K562 (cell line): ENCODE measurements at regions not wholly inside any gene's neighbourhood (a gene's known extent, or its start where the extent isn't known, plus 50 kb on each side); places are given as distances from the start of the nearest gene placed in this dataset.

Source experiments
- ATAC-seq: fragments of 200-7000 bp; cut with Tn5 transposase; 3 replicates; pipeline ENCODE4 v1.9.1; 2020; ENCODE audit warnings: moderate library complexity
- BruUV-seq: library from RNA; stranded (reverse); fragments of 400-500 nt; replicated peaks from 2 replicates; lab custom pipeline; 2021; lab: Mats Ljungman, UMichigan
- CTCF ChIA-PET: fragments of 300-600 bp; formaldehyde crosslinking; extraction: SDS; loops from one replicate; lab custom pipeline; 2021; ENCODE audit warnings: low intra/inter-chr PET ratio; lab: Yijun Ruan, JAX
- POLR2A ChIA-PET: fragments of 300-600, 350-650 bp; sonication (Branson Sonifier 250); formaldehyde crosslinking; extraction: SDS; loops from one replicate; lab custom pipeline; 2021; ENCODE audit warnings: antibody characterized with exemption, inconsistent platforms; lab: Yijun Ruan, JAX
- DNase-seq, 4 experiments: peaks; one replicate each; pipeline versions ENCODE4 v3.0.0 to v3.0.0-alpha.2; 2011 to 2018; ENCODE audit warnings: low spot score in 3 of 4, mixed read lengths in 3 of 4; ENCODE audit errors: extremely low read depth in 1 of 4
- FAIRE-seq: peaks from 2 replicates; lab custom pipeline; 2011; peaks lifted over from hg19 to GRCh38; lab: Jason Lieb, UNC
- H2AFZ ChIP-seq: 2 replicates; pipeline ENCODE4 v1.6.0; 2011; ENCODE audit warnings: low read depth, low read length, control low read depth, inconsistent platforms
- H3K27ac ChIP-seq: fragments of 200-600 bp; 3 replicates; pipeline ENCODE4 v1.8.0; 2011; ENCODE audit warnings: low read depth, mild to moderate bottlenecking, control low read depth, inconsistent platforms, low read length, moderate library complexity, mixed read lengths; ENCODE audit errors: extremely low read depth
- H3K27me3 ChIP-seq, 2 experiments: fragments of 300-600 bp in 1 of 2; 2 replicates in 1 of 2; 3 replicates in 1 of 2; pipeline versions ENCODE4 v1.6.0 to v1.8.0; 2011; ENCODE audit warnings: inconsistent platforms in 2 of 2, low read length in 2 of 2, mild to moderate bottlenecking in 1 of 2, mixed read lengths in 1 of 2, moderate library complexity in 1 of 2; ENCODE audit not compliant: control insufficient read depth in 2 of 2, insufficient read depth in 2 of 2
- H3K36me3 ChIP-seq: fragments of 300-600 bp; 3 replicates; pipeline ENCODE4 v1.8.0; 2011; ENCODE audit warnings: mild to moderate bottlenecking, low read length, inconsistent platforms; ENCODE audit not compliant: control insufficient read depth, insufficient read depth
- H3K4me1 ChIP-seq, 2 experiments: fragments of 200-600 bp in 1 of 2; replicated peaks in 1 of 2; 2 replicates in 1 of 2; 3 replicates in 1 of 2; pipeline versions ENCODE4 v1.5.1 to v1.8.0; 2011; ENCODE audit warnings: inconsistent platforms in 2 of 2, low read length in 2 of 2, mild to moderate bottlenecking in 1 of 2, mixed read lengths in 1 of 2, moderate library complexity in 1 of 2; ENCODE audit not compliant: control insufficient read depth in 2 of 2, insufficient read depth in 2 of 2
- H3K4me2 ChIP-seq: 2 replicates; pipeline ENCODE4 v1.6.1; 2011; ENCODE audit warnings: low read length, control low read depth, inconsistent platforms, mixed read lengths; ENCODE audit not compliant: insufficient read depth
- H3K4me3 ChIP-seq: fragments of 200-600 bp; sonication (generic), shearing (Covaris generic); 2 replicates; pipeline ENCODE4 v1.5.1; 2016; ENCODE audit warnings: control low read depth, inconsistent platforms
- H3K79me2 ChIP-seq: fragments of 200-600 bp; 3 replicates; pipeline ENCODE4 v1.8.0; 2011; ENCODE audit warnings: low read length, inconsistent platforms; ENCODE audit not compliant: control insufficient read depth, insufficient read depth
- H3K9ac ChIP-seq, 2 experiments: 2 replicates each; pipeline versions ENCODE4 v1.6.0 to v1.6.1; 2011; ENCODE audit warnings: low read depth in 2 of 2, low read length in 2 of 2, control low read depth in 1 of 2, inconsistent platforms in 1 of 2, mild to moderate bottlenecking in 1 of 2, mixed read lengths in 1 of 2; ENCODE audit not compliant: insufficient read depth in 1 of 2
- H3K9me1 ChIP-seq: one replicate; pipeline ENCODE4 v1.6.0; 2011; ENCODE audit warnings: inconsistent platforms, mild to moderate bottlenecking, low read length, moderate library complexity; ENCODE audit not compliant: control insufficient read depth, insufficient read depth
- H3K9me3 ChIP-seq: replicated peaks from 2 replicates; pipeline ENCODE4 v1.5.1; 2011; ENCODE audit warnings: low read depth, low read length, inconsistent platforms; ENCODE audit not compliant: control insufficient read depth, insufficient read depth
- H4K20me1 ChIP-seq: replicated peaks from 2 replicates; pipeline ENCODE4 v1.6.1; 2011; ENCODE audit warnings: low read length, inconsistent platforms, mixed read lengths; ENCODE audit not compliant: control insufficient read depth, insufficient read depth
- FOSL1 ChIP-seq: fragments of 200-800 bp; sonication (Bioruptor generic); conservative IDR thresholded peaks from 2 replicates; pipeline ENCODE4 v1.6.1; 2016; ENCODE audit warnings: missing genetic modification characterization, missing compliant biosample characterization
- NFATC3 ChIP-seq: fragments of 450-650 bp; IDR thresholded peaks from 2 replicates; pipeline ENCODE4 v1.6.1; 2017; ENCODE audit warnings: mild to moderate bottlenecking
- SMARCA5 ChIP-seq: fragments of 450-650 bp; IDR thresholded peaks from 2 replicates; pipeline ENCODE4 v1.6.1; 2016
- ZBTB8A ChIP-seq: fragments of 450-650 bp; IDR thresholded peaks from 2 replicates; pipeline ENCODE4 v1.6.1; 2018; ENCODE audit warnings: mild to moderate bottlenecking, moderate library complexity; ENCODE audit not compliant: partially characterized antibody
- ZNF830 ChIP-seq: fragments of 250-450 bp; sonication (Bioruptor Pico); IDR thresholded peaks from 2 replicates; pipeline ENCODE4 v1.5.0; 2021; ENCODE audit warnings: mild to moderate bottlenecking
- WGBS: fragments of 100-300 bp; shearing (Covaris generic); methylation state at CpG from one replicate; pipeline ENCODE4 v1.1.6; 2016; ENCODE audit warnings: low coverage, mixed read lengths; ENCODE audit not compliant: insufficient coverage; ENCODE audit errors: missing lambda C conversion rate; 5-methylcytosine and 5-hydroxymethylcytosine counted together
- in situ Hi-C: fragments of 300-500 bp; cut with MboI; formaldehyde crosslinking; loops from 4 replicates; pipeline ENCODE4 v1.15.0; 2018; ENCODE audit warnings: inconsistent platforms, mixed read lengths
- intact Hi-C: fragments of 100-400 bp; cut with micrococcal nuclease; formaldehyde crosslinking; loops from 2 replicates; pipeline ENCODE4 v1.14.2; 2022
- TF ChIP-seq, protein P1 (sequence below), 2 experiments: IDR thresholded peaks; 2 replicates each; pipeline ENCODE4 v1.6.1; 2012; ENCODE audit warnings: improper control_type of control experiment in 2 of 2, low read depth in 2 of 2, low read length in 2 of 2, borderline replicate concordance in 1 of 2
- TF ChIP-seq, protein P2 (sequence below): fragments of 450-650 bp; formaldehyde crosslinking; IDR thresholded peaks from 2 replicates; pipeline ENCODE4 v1.4.0; 2022; ENCODE audit warnings: missing genetic modification characterization
- TF ChIP-seq, protein P3 (sequence below): IDR thresholded peaks from 2 replicates; pipeline ENCODE4 v1.6.1; 2011; ENCODE audit not compliant: insufficient read length; ENCODE audit errors: extremely low read depth
- TF ChIP-seq, protein P4 (sequence below), 2 experiments: fragments of 450-650 bp; conservative IDR thresholded peaks; 2 replicates each; pipeline ENCODE4 v1.6.1; 2017; ENCODE audit warnings: mild to moderate bottlenecking in 2 of 2, moderate library complexity in 2 of 2

DNA sequence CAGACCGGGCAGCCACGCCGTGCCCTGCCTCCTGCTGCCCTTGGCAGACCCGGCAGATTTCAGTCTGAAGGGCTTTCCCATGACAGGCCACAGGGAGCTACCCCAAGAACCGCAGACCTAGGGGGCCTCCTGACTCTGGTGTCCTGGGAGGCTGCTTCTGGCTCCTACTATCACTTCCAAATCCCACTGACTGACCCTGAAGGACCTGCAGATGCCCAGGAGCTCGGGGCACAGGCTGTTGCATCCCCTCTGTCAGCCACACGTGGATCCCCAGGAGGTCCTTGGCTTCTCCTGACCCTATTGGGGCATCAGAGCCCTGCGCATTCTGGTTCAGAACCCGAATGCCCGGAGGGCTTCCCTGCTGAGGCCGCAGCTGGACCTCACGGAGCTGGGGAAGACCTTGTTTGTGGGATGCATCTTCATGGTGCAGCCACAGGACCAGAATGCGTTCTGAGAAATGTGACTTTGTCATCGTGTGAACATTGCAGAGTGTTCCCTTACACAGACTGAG, 81.3 kb upstream of the IRX4 start:
- Histone ChIP-seq H3K4me3 (no peak overlapping the region), H3K27me3 (peaks cover 15 to 83% of the 10 kb centered on the region in 2 experiments), H3K4me1 (no peaks in the 10 kb centered on the region; a peak in 2 of 5 replicates), H3K9ac (no peak overlapping the region), H3K36me3 (no peaks in the 10 kb centered on the region), H3K27ac (no peak overlapping the region), H3K9me3 (no peaks in the 10 kb centered on the region; the same call in 1 of the 2 replicates), H3K9me1 (no peaks in the 10 kb centered on the region), H2AFZ (no peak overlapping the region), H3K4me2 (no peak overlapping the region), H3K79me2 (no peaks in the 10 kb centered on the region), H4K20me1 (no peaks in the 10 kb centered on the region; the same call in 1 of the 2 replicates)
- in situ Hi-C loops, result no loop called here
- ATAC-seq (no peak), FAIRE-seq (no peak), DNase-seq (no peak)
- WGBS, result 0% methylated on average over 14 of the region's 14 CpGs
- TF ChIP-seq NFATC3 (no peak), ZNF830 (no peak), ZBTB8A (no peak), FOSL1 (tag) (no peak), SMARCA5 (no peak)
- TF ChIP-seq, protein P1, sequence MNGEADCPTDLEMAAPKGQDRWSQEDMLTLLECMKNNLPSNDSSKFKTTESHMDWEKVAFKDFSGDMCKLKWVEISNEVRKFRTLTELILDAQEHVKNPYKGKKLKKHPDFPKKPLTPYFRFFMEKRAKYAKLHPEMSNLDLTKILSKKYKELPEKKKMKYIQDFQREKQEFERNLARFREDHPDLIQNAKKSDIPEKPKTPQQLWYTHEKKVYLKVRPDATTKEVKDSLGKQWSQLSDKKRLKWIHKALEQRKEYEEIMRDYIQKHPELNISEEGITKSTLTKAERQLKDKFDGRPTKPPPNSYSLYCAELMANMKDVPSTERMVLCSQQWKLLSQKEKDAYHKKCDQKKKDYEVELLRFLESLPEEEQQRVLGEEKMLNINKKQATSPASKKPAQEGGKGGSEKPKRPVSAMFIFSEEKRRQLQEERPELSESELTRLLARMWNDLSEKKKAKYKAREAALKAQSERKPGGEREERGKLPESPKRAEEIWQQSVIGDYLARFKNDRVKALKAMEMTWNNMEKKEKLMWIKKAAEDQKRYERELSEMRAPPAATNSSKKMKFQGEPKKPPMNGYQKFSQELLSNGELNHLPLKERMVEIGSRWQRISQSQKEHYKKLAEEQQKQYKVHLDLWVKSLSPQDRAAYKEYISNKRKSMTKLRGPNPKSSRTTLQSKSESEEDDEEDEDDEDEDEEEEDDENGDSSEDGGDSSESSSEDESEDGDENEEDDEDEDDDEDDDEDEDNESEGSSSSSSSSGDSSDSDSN (IDR thresholded peaks at IDR 0.05; ENCODE audit: borderline replicate concordance in 1 of 2, low read depth in 2 of 2, low read length in 2 of 2), result no peak
- TF ChIP-seq, protein P2, sequence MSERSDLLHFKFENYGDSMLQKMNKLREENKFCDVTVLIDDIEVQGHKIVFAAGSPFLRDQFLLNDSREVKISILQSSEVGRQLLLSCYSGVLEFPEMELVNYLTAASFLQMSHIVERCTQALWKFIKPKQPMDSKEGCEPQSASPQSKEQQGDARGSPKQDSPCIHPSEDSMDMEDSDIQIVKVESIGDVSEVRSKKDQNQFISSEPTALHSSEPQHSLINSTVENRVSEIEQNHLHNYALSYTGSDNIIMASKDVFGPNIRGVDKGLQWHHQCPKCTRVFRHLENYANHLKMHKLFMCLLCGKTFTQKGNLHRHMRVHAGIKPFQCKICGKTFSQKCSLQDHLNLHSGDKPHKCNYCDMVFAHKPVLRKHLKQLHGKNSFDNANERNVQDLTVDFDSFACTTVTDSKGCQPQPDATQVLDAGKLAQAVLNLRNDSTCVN (CRISPR knock-in tag), result no peak
- TF ChIP-seq, protein P3, sequence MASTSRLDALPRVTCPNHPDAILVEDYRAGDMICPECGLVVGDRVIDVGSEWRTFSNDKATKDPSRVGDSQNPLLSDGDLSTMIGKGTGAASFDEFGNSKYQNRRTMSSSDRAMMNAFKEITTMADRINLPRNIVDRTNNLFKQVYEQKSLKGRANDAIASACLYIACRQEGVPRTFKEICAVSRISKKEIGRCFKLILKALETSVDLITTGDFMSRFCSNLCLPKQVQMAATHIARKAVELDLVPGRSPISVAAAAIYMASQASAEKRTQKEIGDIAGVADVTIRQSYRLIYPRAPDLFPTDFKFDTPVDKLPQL, result no peak
- TF ChIP-seq, protein P4, sequence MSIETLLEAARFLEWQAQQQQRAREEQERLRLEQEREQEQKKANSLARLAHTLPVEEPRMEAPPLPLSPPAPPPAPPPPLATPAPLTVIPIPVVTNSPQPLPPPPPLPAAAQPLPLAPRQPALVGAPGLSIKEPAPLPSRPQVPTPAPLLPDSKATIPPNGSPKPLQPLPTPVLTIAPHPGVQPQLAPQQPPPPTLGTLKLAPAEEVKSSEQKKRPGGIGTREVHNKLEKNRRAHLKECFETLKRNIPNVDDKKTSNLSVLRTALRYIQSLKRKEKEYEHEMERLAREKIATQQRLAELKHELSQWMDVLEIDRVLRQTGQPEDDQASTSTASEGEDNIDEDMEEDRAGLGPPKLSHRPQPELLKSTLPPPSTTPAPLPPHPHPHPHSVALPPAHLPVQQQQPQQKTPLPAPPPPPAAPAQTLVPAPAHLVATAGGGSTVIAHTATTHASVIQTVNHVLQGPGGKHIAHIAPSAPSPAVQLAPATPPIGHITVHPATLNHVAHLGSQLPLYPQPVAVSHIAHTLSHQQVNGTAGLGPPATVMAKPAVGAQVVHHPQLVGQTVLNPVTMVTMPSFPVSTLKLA (conservative IDR thresholded peaks at IDR 0.05), result no peak
- intact Hi-C loops, result no loop called here
- no TSS peak for BruUV-seq
- ChIA-PET CTCF (no interaction called here), POLR2A (no interaction called here)
